ENCODE measurements at regions not wholly inside any gene's neighbourhood (a gene's known extent, or its start where the extent isn't known, plus 50 kb on each side); places are given as distances from the start of the nearest gene placed in this dataset.

DNA sequence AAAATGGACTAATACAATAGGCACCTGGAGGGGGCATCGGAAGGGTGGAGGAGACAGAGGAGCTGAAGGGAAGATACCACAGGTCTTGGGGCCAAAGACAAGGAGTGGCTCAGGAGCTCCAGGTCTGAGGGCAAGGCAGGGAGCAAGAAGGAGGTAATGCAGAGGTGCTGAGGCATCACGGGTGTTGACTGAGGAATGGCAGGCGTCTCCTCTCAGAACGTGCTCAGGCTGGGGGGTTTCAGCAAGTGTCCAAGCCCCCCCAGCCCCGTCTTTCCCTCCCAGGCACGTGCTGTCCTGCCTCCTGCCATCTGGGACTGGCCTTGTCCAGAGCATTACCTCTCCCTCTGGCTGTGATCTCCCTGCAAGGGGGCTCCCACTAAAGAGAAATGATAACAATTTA, 265.4 kb downstream of the DCDC2C start:
- H3K9me2 ChIP-seq (replicated peaks; ENCODE audit: low read depth, low read length) = no peaks in the 10 kb centered on the region
- H3K79me2 ChIP-seq (ENCODE audit: insufficient read depth, low read length) = no peaks in the 10 kb centered on the region
- H3K4me3 ChIP-seq (ENCODE audit: low read length, poor library complexity, severe bottlenecking) = no peak overlapping the region
- H3K4me2 ChIP-seq (ENCODE audit: low read depth, low read length, poor library complexity, severe bottlenecking) = no peak overlapping the region
- TF ChIP-seq, protein P1, sequence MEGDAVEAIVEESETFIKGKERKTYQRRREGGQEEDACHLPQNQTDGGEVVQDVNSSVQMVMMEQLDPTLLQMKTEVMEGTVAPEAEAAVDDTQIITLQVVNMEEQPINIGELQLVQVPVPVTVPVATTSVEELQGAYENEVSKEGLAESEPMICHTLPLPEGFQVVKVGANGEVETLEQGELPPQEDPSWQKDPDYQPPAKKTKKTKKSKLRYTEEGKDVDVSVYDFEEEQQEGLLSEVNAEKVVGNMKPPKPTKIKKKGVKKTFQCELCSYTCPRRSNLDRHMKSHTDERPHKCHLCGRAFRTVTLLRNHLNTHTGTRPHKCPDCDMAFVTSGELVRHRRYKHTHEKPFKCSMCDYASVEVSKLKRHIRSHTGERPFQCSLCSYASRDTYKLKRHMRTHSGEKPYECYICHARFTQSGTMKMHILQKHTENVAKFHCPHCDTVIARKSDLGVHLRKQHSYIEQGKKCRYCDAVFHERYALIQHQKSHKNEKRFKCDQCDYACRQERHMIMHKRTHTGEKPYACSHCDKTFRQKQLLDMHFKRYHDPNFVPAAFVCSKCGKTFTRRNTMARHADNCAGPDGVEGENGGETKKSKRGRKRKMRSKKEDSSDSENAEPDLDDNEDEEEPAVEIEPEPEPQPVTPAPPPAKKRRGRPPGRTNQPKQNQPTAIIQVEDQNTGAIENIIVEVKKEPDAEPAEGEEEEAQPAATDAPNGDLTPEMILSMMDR (conservative IDR thresholded peaks at IDR 0.05; ENCODE audit: low read length) = no peak
- TF ChIP-seq EZH2phosphoT487 (IDR thresholded peaks at IDR 0.05; ENCODE audit: borderline replicate concordance) = no peak
- no peaks in the 10 kb centered on the region for H4K20me1 ChIP-seq (ENCODE audit: insufficient read depth, low read length, poor library complexity, severe bottlenecking)
- H2AFZ ChIP-seq (ENCODE audit: low read length) = no peak overlapping the region
- no peaks in the 10 kb centered on the region for H3F3A ChIP-seq (ENCODE audit: low read depth)
- H3K9ac ChIP-seq (ENCODE audit: low read depth, low read length, poor library complexity, severe bottlenecking) = no peak overlapping the region
- H3K4me1 ChIP-seq (ENCODE audit: insufficient read depth, low read length, poor library complexity, severe bottlenecking) = no peaks in the 10 kb centered on the region
- H3K36me3 ChIP-seq (ENCODE audit: insufficient read depth, low read length) = no peaks in the 10 kb centered on the region
- H3K9me3 ChIP-seq (ENCODE audit: insufficient read depth, low read depth, low read length) = peaks cover 4% of the 10 kb centered on the region; the same call in 1 of the 2 replicates
- H3K27me3 ChIP-seq (ENCODE audit: insufficient read depth, low read length, poor library complexity, severe bottlenecking) = no peaks in the 10 kb centered on the region

DNA sequence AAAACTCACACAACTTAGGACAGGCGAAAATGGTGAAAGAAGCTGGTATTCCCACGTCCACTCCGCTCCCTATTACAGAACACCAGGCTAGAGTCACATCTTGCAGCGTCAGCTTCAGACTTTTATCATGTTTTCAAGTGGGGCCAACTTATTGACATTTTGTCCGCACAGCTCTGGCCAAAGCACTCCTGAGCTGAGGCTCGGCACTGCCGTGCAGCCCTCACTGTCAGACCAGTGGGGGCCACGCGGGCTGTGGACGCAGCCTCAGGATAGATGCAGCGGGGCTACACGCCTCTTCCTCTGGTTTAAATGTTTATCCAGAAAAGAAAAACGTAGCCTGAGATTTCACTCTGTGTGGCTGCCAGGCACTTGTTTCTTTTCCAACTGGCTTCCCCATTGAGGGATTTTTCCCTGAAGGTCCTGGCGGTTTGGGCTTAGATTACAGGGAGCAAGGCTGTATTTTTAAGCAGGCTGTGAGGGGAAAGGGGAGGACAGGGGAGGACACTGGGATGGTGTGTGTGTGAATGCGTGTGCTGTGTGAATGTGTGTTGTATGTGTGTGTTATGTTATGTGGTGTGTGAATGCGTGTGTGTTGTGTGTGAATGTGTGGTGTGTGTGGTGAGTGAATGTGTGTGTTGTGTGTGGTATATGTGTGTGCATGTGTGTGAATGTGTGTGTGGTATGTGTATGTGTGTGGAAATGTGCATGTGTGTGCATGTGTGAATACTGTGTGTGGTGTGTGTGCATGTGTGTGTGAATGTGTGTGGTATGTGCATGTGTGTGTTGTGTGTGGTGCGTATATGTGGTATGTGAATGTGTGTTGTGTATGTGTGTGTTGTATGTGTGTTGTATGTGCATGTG, 267.6 kb downstream of the DCDC2C start:
- H3K4me2 ChIP-seq (ENCODE audit: low read depth, low read length, poor library complexity, severe bottlenecking) = no peak overlapping the region
- no peak overlapping the region for H3K9ac ChIP-seq (ENCODE audit: low read depth, low read length, poor library complexity, severe bottlenecking)
- no peaks in the 10 kb centered on the region for H3K36me3 ChIP-seq (ENCODE audit: insufficient read depth, low read length)
- no peak overlapping the region for H3K4me3 ChIP-seq (ENCODE audit: low read length, poor library complexity, severe bottlenecking)
- no peaks in the 10 kb centered on the region for H3K79me2 ChIP-seq (ENCODE audit: insufficient read depth, low read length)
- H2AFZ ChIP-seq (ENCODE audit: low read length) = no peak overlapping the region
- H3K9me2 ChIP-seq (replicated peaks; ENCODE audit: low read depth, low read length) = no peaks in the 10 kb centered on the region
- H3K9me3 ChIP-seq (ENCODE audit: insufficient read depth, low read depth, low read length) = peaks cover 4% of the 10 kb centered on the region; the same call in 1 of the 2 replicates
- H3K27me3 ChIP-seq (ENCODE audit: insufficient read depth, low read length, poor library complexity, severe bottlenecking) = no peaks in the 10 kb centered on the region
- no peaks in the 10 kb centered on the region for H3F3A ChIP-seq (ENCODE audit: low read depth)
- TF ChIP-seq, protein P1 (conservative IDR thresholded peaks at IDR 0.05; ENCODE audit: low read length) = no peak
- TF ChIP-seq EZH2phosphoT487 (IDR thresholded peaks at IDR 0.05; ENCODE audit: borderline replicate concordance) = no peak
- no peaks in the 10 kb centered on the region for H4K20me1 ChIP-seq (ENCODE audit: insufficient read depth, low read length, poor library complexity, severe bottlenecking)
- H3K4me1 ChIP-seq (ENCODE audit: insufficient read depth, low read length, poor library complexity, severe bottlenecking) = no peaks in the 10 kb centered on the region

DNA sequence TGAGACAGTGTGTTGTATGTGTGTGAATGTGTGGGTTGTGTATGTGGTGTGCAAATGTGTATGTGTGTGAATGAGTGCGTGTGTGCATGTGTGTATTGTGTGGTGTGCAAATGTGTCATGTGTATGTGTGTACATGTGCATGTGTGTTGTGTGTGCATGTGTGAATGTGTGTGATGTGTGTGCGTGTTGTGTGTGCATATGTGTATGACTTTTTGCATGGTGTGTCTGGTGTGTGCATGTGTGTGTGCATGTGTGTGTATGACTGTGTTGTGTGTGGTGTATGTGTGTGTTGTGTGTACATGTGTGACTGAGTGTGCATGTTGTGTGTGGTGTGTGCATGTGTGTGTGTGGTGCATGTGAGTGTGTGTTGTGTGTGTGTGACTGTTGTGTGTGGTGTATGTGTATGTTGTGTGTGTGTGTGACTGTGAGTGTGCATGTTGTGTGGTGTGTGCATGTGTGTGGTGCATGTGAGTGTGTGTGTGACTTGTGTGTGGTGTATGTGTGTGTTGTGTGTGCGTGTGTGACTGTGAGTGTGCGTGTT, 268.3 kb downstream of the DCDC2C start:
- H3K27me3 ChIP-seq (ENCODE audit: insufficient read depth, low read length, poor library complexity, severe bottlenecking) = no peaks in the 10 kb centered on the region
- no peak for TF ChIP-seq EZH2phosphoT487 (IDR thresholded peaks at IDR 0.05; ENCODE audit: borderline replicate concordance)
- TF ChIP-seq, protein P1 (conservative IDR thresholded peaks at IDR 0.05; ENCODE audit: low read length) = no peak
- no peaks in the 10 kb centered on the region for H3K79me2 ChIP-seq (ENCODE audit: insufficient read depth, low read length)

More for the DNA sequence above, 268.3 kb downstream of the DCDC2C start:
- H3K4me1 ChIP-seq (ENCODE audit: insufficient read depth, low read length, poor library complexity, severe bottlenecking) = no peaks in the 10 kb centered on the region
- H3K9me2 ChIP-seq (replicated peaks; ENCODE audit: low read depth, low read length) = no peaks in the 10 kb centered on the region
- peaks cover 4% of the 10 kb centered on the region; the same call in 1 of the 2 replicates for H3K9me3 ChIP-seq (ENCODE audit: insufficient read depth, low read depth, low read length)
- H3F3A ChIP-seq (ENCODE audit: low read depth) = no peaks in the 10 kb centered on the region
- no peak overlapping the region for H2AFZ ChIP-seq (ENCODE audit: low read length)
- H3K4me2 ChIP-seq (ENCODE audit: low read depth, low read length, poor library complexity, severe bottlenecking) = no peak overlapping the region
- no peak overlapping the region for H3K4me3 ChIP-seq (ENCODE audit: low read length, poor library complexity, severe bottlenecking)
- H3K9ac ChIP-seq (ENCODE audit: low read depth, low read length, poor library complexity, severe bottlenecking) = no peak overlapping the region
- no peaks in the 10 kb centered on the region for H3K36me3 ChIP-seq (ENCODE audit: insufficient read depth, low read length)
- H4K20me1 ChIP-seq (ENCODE audit: insufficient read depth, low read length, poor library complexity, severe bottlenecking) = no peaks in the 10 kb centered on the region
